ES-I3 (cell line): ENCODE measurements at regions not wholly inside any gene's neighbourhood (a gene's known extent, or its start where the extent isn't known, plus 50 kb on each side); places are given as distances from the start of the nearest gene placed in this dataset.
"Not testable (repeated sequence)": the region's sequence is repeated elsewhere in the genome, so short reads cannot be mapped to it uniquely, and the experiment has no call there.

Experiments
- H3K36me3 ChIP-seq: 2 replicates; pipeline ENCODE4 v1.6.1; 2013; ENCODE audit warnings: mild to moderate bottlenecking, low read length, control low read depth, moderate library complexity; ENCODE audit not compliant: insufficient read depth
- H3K4me1 ChIP-seq: 2 replicates; pipeline ENCODE4 v1.6.1; 2013; ENCODE audit warnings: mild to moderate bottlenecking, control low read depth, low read length; ENCODE audit not compliant: insufficient read depth
- H3K9ac ChIP-seq: 2 replicates; pipeline ENCODE4 v1.6.1; 2013; ENCODE audit warnings: low read depth, mild to moderate bottlenecking, low read length, moderate library complexity
- H3K9me3 ChIP-seq: 2 replicates; pipeline ENCODE4 v1.6.1; 2013; ENCODE audit warnings: mild to moderate bottlenecking, low read length, moderate library complexity; ENCODE audit not compliant: control insufficient read depth, insufficient read depth

- no peaks in the 10 kb centered on the region for H3K4me1 ChIP-seq
- H3K9me3 ChIP-seq = no peaks in the 10 kb centered on the region
- H3K9ac ChIP-seq = no peak overlapping the region
- no peaks in the 10 kb centered on the region; the same call in 1 of the 2 replicates for H3K36me3 ChIP-seq
Measured at GRCh38 chr21:35169574-35169973, 120.5 kb upstream of the RUNX1 start.

GRCh38 chr21:35168735-35169134 is 119.6 kb upstream of the RUNX1 start:
- Histone ChIP-seq H3K4me1 (no peaks in the 10 kb centered on the region), H3K9ac (no peak overlapping the region), H3K9me3 (no peaks in the 10 kb centered on the region), H3K36me3 (no peaks in the 10 kb centered on the region; the same call in 1 of the 2 replicates)

- no peaks in the 10 kb centered on the region; the same call in 1 of the 2 replicates for H3K36me3 ChIP-seq
- H3K9ac ChIP-seq = no peak overlapping the region
- H3K9me3 ChIP-seq = no peaks in the 10 kb centered on the region
- H3K4me1 ChIP-seq = peaks cover 4% of the 10 kb centered on the region; the same call in 1 of the 2 replicates
Measured at GRCh38 chr21:35164971-35165483, 115.9 kb upstream of the RUNX1 start.

DNA sequence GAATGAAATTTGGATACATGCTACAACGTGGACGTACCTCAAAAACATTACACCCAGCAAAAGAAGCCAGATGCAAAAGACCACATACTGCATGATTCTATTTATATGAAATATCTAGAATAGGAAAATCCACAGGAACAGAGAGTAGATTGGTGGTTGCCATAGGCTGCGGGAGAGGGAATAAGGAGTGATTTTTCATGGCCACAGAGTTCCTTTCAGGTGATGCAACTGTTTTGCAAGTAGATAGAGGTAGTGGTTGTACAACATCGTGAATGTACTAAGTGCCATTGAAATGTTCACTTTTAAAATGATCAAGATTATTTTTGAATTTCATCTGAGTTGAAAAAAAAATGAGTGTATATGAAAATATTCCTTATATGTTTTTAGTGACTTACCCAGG is 115.3 kb upstream of the RUNX1 start:
- Histone ChIP-seq H3K9ac (no peak overlapping the region), H3K9me3 (no peaks in the 10 kb centered on the region), H3K36me3 (no peaks in the 10 kb centered on the region; the same call in 1 of the 2 replicates), H3K4me1 (peaks cover 4% of the 10 kb centered on the region; the same call in 1 of the 2 replicates)

DNA sequence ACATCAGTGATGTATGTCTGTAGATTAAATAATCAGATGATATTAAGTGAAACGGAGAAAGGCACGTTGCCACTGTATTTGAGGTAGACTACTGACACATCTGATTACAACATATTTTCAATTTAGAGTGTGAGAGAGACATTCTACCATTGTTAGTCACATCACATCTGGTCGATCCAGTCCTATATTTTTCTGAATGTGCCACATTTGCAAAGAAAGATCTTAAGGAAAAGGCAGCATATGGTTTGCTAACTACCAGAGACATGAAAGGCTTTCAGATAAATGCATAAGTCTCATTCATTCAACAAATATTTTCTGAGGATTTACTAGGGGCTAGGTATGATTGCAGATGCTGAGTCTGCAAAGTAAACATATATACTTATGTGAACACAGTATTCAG is 114.3 kb upstream of the RUNX1 start:
- H3K9ac ChIP-seq = no peak overlapping the region
- no peaks in the 10 kb centered on the region for H3K9me3 ChIP-seq
- H3K36me3 ChIP-seq = no peaks in the 10 kb centered on the region; the same call in 1 of the 2 replicates
- peaks cover 4% of the 10 kb centered on the region; the same call in 1 of the 2 replicates for H3K4me1 ChIP-seq

- Histone ChIP-seq H3K9ac (no peak overlapping the region), H3K36me3 (no peaks in the 10 kb centered on the region; the same call in 1 of the 2 replicates), H3K4me1 (peaks cover 4% of the 10 kb centered on the region; the same call in 1 of the 2 replicates), H3K9me3 (peaks cover 4% of the 10 kb centered on the region; the same call in 1 of the 2 replicates)
Measured at GRCh38 chr21:35162831-35163230, 113.7 kb upstream of the RUNX1 start.

DNA sequence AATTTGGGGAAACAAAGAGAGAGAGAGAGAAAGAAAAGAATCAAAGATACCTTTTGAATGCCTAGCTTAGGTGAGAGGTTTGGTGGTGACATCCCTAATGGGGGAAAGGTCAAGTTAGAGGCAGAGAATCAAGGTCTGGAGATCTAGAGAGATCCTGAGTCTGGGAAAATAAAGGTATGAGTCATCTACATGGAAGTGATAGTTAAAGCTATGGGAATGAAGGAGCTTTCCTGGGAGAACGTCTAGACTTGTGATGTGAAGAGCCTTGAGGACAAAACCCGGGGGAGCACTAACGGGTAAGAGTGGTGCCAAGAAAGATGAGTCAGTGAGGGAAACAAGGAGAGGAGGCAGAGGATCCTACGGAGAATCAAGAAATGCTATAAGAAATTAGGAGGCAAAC is 110.8 kb upstream of the RUNX1 start:
- Histone ChIP-seq H3K9ac (no peak overlapping the region), H3K4me1 (peaks cover 4% of the 10 kb centered on the region; the same call in 1 of the 2 replicates), H3K36me3 (no peaks in the 10 kb centered on the region; the same call in 1 of the 2 replicates), H3K9me3 (peaks cover 7% of the 10 kb centered on the region; the same call in 1 of the 2 replicates)

DNA sequence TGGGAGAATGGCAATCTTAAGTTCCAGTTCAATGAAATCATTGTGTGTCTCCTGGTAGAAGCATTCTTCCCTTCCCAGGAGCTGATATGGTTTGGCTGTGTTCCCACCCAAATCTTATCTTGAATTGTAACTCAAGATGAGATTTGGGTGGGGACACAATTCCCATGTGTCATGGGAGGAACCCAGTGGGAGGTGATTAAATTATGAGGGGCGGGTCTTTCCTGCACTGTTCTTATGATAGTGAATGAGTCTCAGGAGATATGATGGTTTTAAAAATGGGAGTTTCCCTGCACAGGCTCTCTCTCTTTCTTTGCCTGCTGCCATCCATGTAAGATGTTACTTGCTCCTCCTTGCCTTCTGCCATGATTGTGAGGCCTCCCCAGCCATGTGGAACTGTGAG is 108.3 kb upstream of the RUNX1 start:
- H3K9me3 ChIP-seq, H3K36me3 ChIP-seq, H3K9ac ChIP-seq, H3K4me1 ChIP-seq: not testable (repeated sequence)

DNA sequence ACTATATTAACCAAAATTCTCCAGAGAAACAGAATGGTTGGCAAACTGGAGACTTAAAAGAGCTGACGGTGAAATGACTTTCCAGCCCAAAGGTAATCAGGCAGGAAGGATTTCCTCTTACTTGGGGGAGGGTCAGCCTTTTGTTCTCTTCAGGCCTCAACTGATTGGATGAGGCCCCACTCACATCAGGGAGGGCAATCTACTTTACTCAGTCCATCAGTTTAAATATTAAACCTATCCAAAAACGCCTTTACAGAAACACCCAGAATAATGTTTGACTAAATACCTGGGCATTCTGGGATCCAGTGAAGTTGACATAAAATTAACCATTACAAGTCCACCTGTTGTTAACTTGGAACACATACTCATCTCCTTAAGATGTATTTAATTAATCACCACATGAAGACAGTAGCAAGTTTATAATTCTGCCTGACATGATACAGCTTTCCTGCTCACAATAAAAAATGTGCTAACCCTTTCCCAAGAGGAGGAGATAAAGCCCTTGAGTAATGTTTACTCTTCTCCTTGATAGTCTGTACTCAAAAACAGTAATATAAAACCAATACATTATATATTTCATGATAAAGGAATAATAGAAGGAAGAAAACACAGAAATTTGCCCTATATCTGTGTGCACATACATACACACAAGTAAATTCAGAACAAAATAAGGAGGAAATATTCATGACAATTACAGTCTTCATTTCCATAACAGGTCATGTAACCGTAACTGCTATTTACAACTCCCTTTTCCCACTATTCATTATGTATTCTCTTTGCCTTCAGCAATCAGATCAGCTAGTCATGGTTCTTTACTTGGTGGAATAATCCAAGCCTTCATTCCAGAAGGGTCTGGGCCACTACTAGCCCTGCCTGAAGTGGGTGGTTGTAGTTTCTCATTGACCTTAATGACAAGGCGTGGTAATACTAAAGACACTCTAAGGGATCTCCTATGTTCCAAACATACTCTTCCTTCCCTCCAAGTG is 107.5 kb upstream of the RUNX1 start:
- H3K9ac ChIP-seq = no peak overlapping the region
- no peaks in the 10 kb centered on the region for H3K4me1 ChIP-seq

DNA sequence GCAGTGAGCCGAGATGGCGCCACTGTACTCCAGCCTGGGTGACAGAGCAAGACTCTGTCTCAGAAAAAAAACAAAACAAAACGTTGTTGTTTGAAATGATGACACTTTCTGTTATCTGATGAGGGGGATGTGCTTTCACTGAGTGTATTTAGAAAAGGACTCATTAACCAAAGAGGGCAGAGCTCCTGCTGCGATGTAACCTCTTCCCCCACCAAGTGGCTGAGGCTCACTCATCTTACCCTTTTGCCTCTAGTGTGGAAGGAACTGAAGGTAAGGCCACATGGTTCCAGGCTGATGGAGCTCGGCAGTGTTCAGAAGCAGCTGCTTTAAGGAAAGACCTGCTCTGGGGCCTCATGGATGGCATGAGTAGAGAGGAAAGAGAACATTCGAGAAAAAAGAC is 105.7 kb upstream of the RUNX1 start:
- no peak overlapping the region for H3K9ac ChIP-seq
- H3K4me1 ChIP-seq = no peaks in the 10 kb centered on the region
- no peaks in the 10 kb centered on the region for H3K36me3 ChIP-seq
- peaks cover 14% of the 10 kb centered on the region; the same call in 1 of the 2 replicates for H3K9me3 ChIP-seq

More for the DNA sequence above, 107.5 kb upstream of the RUNX1 start:
- H3K9me3 ChIP-seq = peaks cover 7% of the 10 kb centered on the region; the same call in 1 of the 2 replicates
- no peaks in the 10 kb centered on the region for H3K36me3 ChIP-seq

- H3K36me3 ChIP-seq = no peaks in the 10 kb centered on the region
- H3K9me3 ChIP-seq = peaks cover 14% of the 10 kb centered on the region; the same call in 1 of the 2 replicates
- H3K9ac ChIP-seq = no peak overlapping the region
- H3K4me1 ChIP-seq = no peaks in the 10 kb centered on the region
Measured at GRCh38 chr21:35153671-35154070, 104.6 kb upstream of the RUNX1 start.

GRCh38 chr21:35150562-35151226 is 101.6 kb upstream of the RUNX1 start:
- H3K4me1 ChIP-seq = no peaks in the 10 kb centered on the region
- peaks cover 7% of the 10 kb centered on the region; the same call in 1 of the 2 replicates for H3K9me3 ChIP-seq
- no peak overlapping the region for H3K9ac ChIP-seq
- no peaks in the 10 kb centered on the region for H3K36me3 ChIP-seq

GRCh38 chr21:35149698-35150097 is 100.6 kb upstream of the RUNX1 start:
- Histone ChIP-seq H3K9me3 (peaks cover 7% of the 10 kb centered on the region; the same call in 1 of the 2 replicates), H3K4me1 (no peaks in the 10 kb centered on the region), H3K9ac (no peak overlapping the region), H3K36me3 (no peaks in the 10 kb centered on the region)

DNA sequence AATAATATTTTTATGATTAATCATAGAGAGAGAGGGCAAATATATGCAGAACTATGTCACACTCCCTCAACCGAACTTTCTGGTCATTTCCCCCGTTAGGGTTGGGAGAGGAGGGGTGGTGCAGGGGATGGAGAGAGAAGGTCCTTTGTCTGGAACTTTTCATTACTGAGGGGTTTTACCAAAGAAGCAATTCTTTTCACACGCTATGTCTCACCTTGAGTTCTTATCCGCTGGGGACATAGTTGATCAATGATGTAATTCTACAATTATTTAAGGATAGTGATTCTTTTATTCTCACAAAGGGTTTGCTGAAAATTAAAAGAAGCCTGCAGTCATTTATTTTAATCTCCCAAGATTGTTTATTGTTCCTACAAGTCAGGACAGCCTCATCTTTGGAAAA is 98.3 kb upstream of the RUNX1 start:
- H3K4me1 ChIP-seq = no peaks in the 10 kb centered on the region
- no peak overlapping the region for H3K9ac ChIP-seq
- peaks cover 7% of the 10 kb centered on the region; the same call in 1 of the 2 replicates for H3K9me3 ChIP-seq
- no peaks in the 10 kb centered on the region for H3K36me3 ChIP-seq
